ENCODE measurements at regions not wholly inside any gene's neighbourhood (a gene's known extent, or its start where the extent isn't known, plus 50 kb on each side); places are given as distances from the start of the nearest gene placed in this dataset.

- H2BK120ac ChIP-seq (ENCODE audit: low read depth, low read length): no peak overlapping the region
- H2AK9ac ChIP-seq (replicated peaks; ENCODE audit: low read depth, low read length, poor library complexity): no peak overlapping the region
- no peak overlapping the region for H3K23ac ChIP-seq (ENCODE audit: low read depth, low read length)
- ATAC-seq (ENCODE audit: low read depth) (no peak), DNase-seq (no peak)
- peaks cover 2% of the 10 kb centered on the region; the same call in 1 of the 2 replicates for H3K27me3 ChIP-seq (ENCODE audit: control insufficient read depth, insufficient read depth, low read length)
- H3K27ac ChIP-seq (ENCODE audit: insufficient read depth, low read length): no peak overlapping the region
- H2BK15ac ChIP-seq (ENCODE audit: low read depth, low read length): no peak overlapping the region
- H3K79me1 ChIP-seq (ENCODE audit: low read depth in 1 of 2, low read length in 2 of 2): no peaks in the 10 kb centered on the region
- whole genome bisulfite sequencing, 2 experiments (ENCODE audit: extremely low coverage in 2 of 2, insufficient read length in 1 of 2): no CpG with 5 or more reads among the region's 4 CpGs
- H3K56ac ChIP-seq (ENCODE audit: extremely low read depth, insufficient read depth, low read length): no peak overlapping the region
- no peaks in the 10 kb centered on the region for H3K36me3 ChIP-seq (ENCODE audit: control insufficient read depth, insufficient read depth, low read length)
- no peak overlapping the region for H2AFZ ChIP-seq (replicated peaks; ENCODE audit: low read length, poor library complexity)
- in situ Hi-C loops (cut with MboI; ENCODE audit: low sequenced_read_pairs): no loop called here
- no peaks in the 10 kb centered on the region for H3K4me1 ChIP-seq (ENCODE audit: control insufficient read depth, insufficient read depth, low read length)
- no peak overlapping the region for H2AK5ac ChIP-seq (ENCODE audit: low read depth, low read length)
- H2BK20ac ChIP-seq (ENCODE audit: low read depth, low read length): no peak overlapping the region
- no peak overlapping the region for H3K18ac ChIP-seq (ENCODE audit: low read depth, low read length)
- H4K5ac ChIP-seq (ENCODE audit: low read depth, low read length): no peak overlapping the region
- dilution Hi-C loops (cut with HindIII; ENCODE audit: low sequenced_read_pairs, unreplicated experiment): no loop called here
- no peak for TF ChIP-seq USF2 (IDR thresholded peaks at IDR 0.05; ENCODE audit: low read depth, low read length)
- no peak for TF ChIP-seq MAFK (IDR thresholded peaks at IDR 0.05; ENCODE audit: low read depth, low read length)
- no peak for TF ChIP-seq NFE2L2 (IDR thresholded peaks at IDR 0.05; ENCODE audit: low read depth, low read length)
- TF ChIP-seq MXI1 (IDR thresholded peaks at IDR 0.05; ENCODE audit: borderline replicate concordance, low read depth, low read length): no peak
- no peak for TF ChIP-seq CTCF (conservative IDR thresholded peaks at IDR 0.05; ENCODE audit: low read depth, low read length)
- TF ChIP-seq ELK1 (IDR thresholded peaks at IDR 0.05; ENCODE audit: borderline replicate concordance, low read depth, low read length): no peak
- TF ChIP-seq BHLHE40 (IDR thresholded peaks at IDR 0.05; ENCODE audit: low read depth, low read length): no peak
- TF ChIP-seq MAZ (IDR thresholded peaks at IDR 0.05; ENCODE audit: borderline replicate concordance, low read depth, low read length): no peak
- TF ChIP-seq SMC3 (IDR thresholded peaks at IDR 0.05; ENCODE audit: low read depth, low read length): no peak
- TF ChIP-seq RAD21 (IDR thresholded peaks at IDR 0.05; ENCODE audit: low read length): no peak
- no peaks in the 10 kb centered on the region for H3K9me1 ChIP-seq (ENCODE audit: insufficient read depth, low read length)
- H3K9me3 ChIP-seq (ENCODE audit: control insufficient read depth, insufficient read depth, low read length): no peaks in the 10 kb centered on the region
- BruUV-seq (replicated peaks): no TSS peak
- no peak overlapping the region for H3K4me2 ChIP-seq (ENCODE audit: low read depth, low read length)
- no peak overlapping the region for H3K14ac ChIP-seq (replicated peaks; ENCODE audit: low read depth, low read length)
- ChIA-PET CTCF (no interaction called here), POLR2A (ENCODE audit: unreplicated experiment) (no interaction called here)
- H4K20me1 ChIP-seq (ENCODE audit: insufficient read depth, low read length): no peaks in the 10 kb centered on the region
- H3K4ac ChIP-seq (ENCODE audit: low read depth, low read length): no peak overlapping the region
- H4K8ac ChIP-seq (ENCODE audit: low read depth in 2 of 2, low read length in 2 of 2): no peak overlapping the region
- H4K91ac ChIP-seq (ENCODE audit: insufficient read depth, low read depth, low read length): no peak overlapping the region
- no peak overlapping the region for H3K4me3 ChIP-seq (ENCODE audit: insufficient read depth, low read depth, low read length)
- no peak overlapping the region for H2BK5ac ChIP-seq (ENCODE audit: low read depth, low read length, poor library complexity, severe bottlenecking)
- intact Hi-C loops (cut with micrococcal nuclease): no loop called here
- no peak overlapping the region for H3K9ac ChIP-seq (ENCODE audit: low read depth, low read length)
Observed at GRCh38 chr20:23278172-23278571, 72.4 kb upstream of the NXT1 start.
